ENCODE measurements at regions not wholly inside any gene's neighbourhood (a gene's known extent, or its start where the extent isn't known, plus 50 kb on each side); places are given as distances from the start of the nearest gene placed in this dataset.

GRCh38 chrX:25976683-25977310 lies 161.3 kb upstream of the MAGEB18 start (continued):
- no peak for TF ChIP-seq TFAM (CRISPR knock-in tag; conservative IDR thresholded peaks at IDR 0.05)
- no peak for TF ChIP-seq SMARCA4 (IDR thresholded peaks at IDR 0.05)
- no peak for TF ChIP-seq SAFB (IDR thresholded peaks at IDR 0.05; ENCODE audit: borderline replicate concordance, low read depth, low read length)
- no peak for TF ChIP-seq POLR3G (IDR thresholded peaks at IDR 0.05; ENCODE audit: extremely low read depth, insufficient read length, insufficient replicate concordance)
- TF ChIP-seq DACH1 (IDR thresholded peaks at IDR 0.05; ENCODE audit: partially characterized antibody), result no peak
- no peak for TF ChIP-seq ZNF23 (CRISPR knock-in tag; IDR thresholded peaks at IDR 0.05)
- TF ChIP-seq ZNF311 (CRISPR knock-in tag; IDR thresholded peaks at IDR 0.05), result no peak

GRCh38 chrX:25998687-25999086 lies 139.5 kb upstream of the MAGEB18 start:
- BruUV-seq (replicated peaks), result no TSS peak
- POLR2A ChIA-PET, result no interaction called here
- in situ Hi-C loops (cut with MboI), result no loop called here
- TF ChIP-seq ZKSCAN1 (IDR thresholded peaks at IDR 0.05; ENCODE audit: low read depth, low read length) (no peak), RERE (CRISPR knock-in tag; IDR thresholded peaks at IDR 0.05; ENCODE audit: borderline replicate concordance) (no peak), NFXL1 (CRISPR knock-in tag; IDR thresholded peaks at IDR 0.05) (no peak), BRF1 (IDR thresholded peaks at IDR 0.05; ENCODE audit: borderline replicate concordance, extremely low read depth, insufficient read length) (no peak), ZNF583 (CRISPR knock-in tag; IDR thresholded peaks at IDR 0.05) (no peak)

More at GRCh38 chrX:25998687-25999086, 139.5 kb upstream of the MAGEB18 start:
- no peak overlapping the region for H2AFZ ChIP-seq (ENCODE audit: low read depth, low read length)
- no peaks in the 10 kb centered on the region for H3K36me3 ChIP-seq (ENCODE audit: control insufficient read depth, insufficient read depth, low read length)
- no peak overlapping the region for H3K27ac ChIP-seq (ENCODE audit: extremely low read depth, low read depth, low read length)
- intact Hi-C loops (cut with micrococcal nuclease), result no loop called here
- no peaks in the 10 kb centered on the region for H3K27me3 ChIP-seq (ENCODE audit: control insufficient read depth in 2 of 2, insufficient read depth in 2 of 2, low read length in 2 of 2)
- H3K9ac ChIP-seq (ENCODE audit: insufficient read depth in 1 of 2, low read depth in 2 of 2, low read length in 2 of 2), result no peak overlapping the region
- DNase-seq (ENCODE audit: extremely low read depth in 1 of 4, low spot score in 3 of 4) (no peak), ATAC-seq (no peak), FAIRE-seq (no peak)
- H4K20me1 ChIP-seq (replicated peaks; ENCODE audit: control insufficient read depth, insufficient read depth, low read length), result no peaks in the 10 kb centered on the region
- CTCF ChIA-PET (ENCODE audit: low intra/inter-chr PET ratio), result no interaction called here
- no peaks in the 10 kb centered on the region for H3K9me3 ChIP-seq (replicated peaks; ENCODE audit: control insufficient read depth, insufficient read depth, low read depth, low read length)
- no peaks in the 10 kb centered on the region for H3K79me2 ChIP-seq (ENCODE audit: control insufficient read depth, insufficient read depth, low read length)
- 0% methylated on average over 1 of the region's 1 CpG for WGBS (ENCODE audit: insufficient coverage, low coverage, missing lambda C conversion rate)
- H3K9me1 ChIP-seq (ENCODE audit: control insufficient read depth, insufficient read depth, low read length), result no peaks in the 10 kb centered on the region
- no peak overlapping the region for H3K4me3 ChIP-seq
- H3K4me1 ChIP-seq (replicated peaks in 1 of 2; ENCODE audit: control insufficient read depth in 2 of 2, insufficient read depth in 2 of 2, low read length in 2 of 2), result no peaks in the 10 kb centered on the region
- H3K4me2 ChIP-seq (ENCODE audit: insufficient read depth, low read length), result no peak overlapping the region

Measured in K562 (cell line).